ENCODE measurements at regions not wholly inside any gene's neighbourhood (a gene's known extent, or its start where the extent isn't known, plus 50 kb on each side); places are given as distances from the start of the nearest gene placed in this dataset.

- BruUV-seq (replicated peaks) = no TSS peak
- H3K27ac Mint-ChIP-seq (ENCODE audit: low read depth, unreplicated experiment) = no peak overlapping the region
- CTCF ChIA-PET = interaction anchor here (0.7 to 1.2 kb wide), 3 partner anchors 16 to 242 kb away, joined by 3 to 5 read pairs (median 3); no protein-coding TSS in a partner anchor
Measured at GRCh38 chr18:44594799-44595467, 85.8 kb upstream of the SETBP1 start.

GRCh38 chr18:44597797-44598196, 82.9 kb upstream of the SETBP1 start:
- intact Hi-C loops (cut with micrococcal nuclease) = loop anchor here (10.0 kb wide), 2 partner anchors 57 to 567 kb away; no protein-coding TSS in a partner anchor
- ChIA-PET POLR2A (interaction anchor here (0.6 to 2.6 kb wide), 2 partner anchors 9 to 795 kb away, joined by 7 to 15 read pairs; no protein-coding TSS in a partner anchor), CTCF (interaction anchor here (0.6 kb wide), 1 partner anchor 18 kb away, joined by 4 read pairs; no protein-coding TSS in a partner anchor)
- Mint-ChIP-seq H3K27ac (ENCODE audit: low read depth, unreplicated experiment) (no peak overlapping the region), H3K4me1 (ENCODE audit: insufficient read depth, unreplicated experiment) (peaks cover 50% of the 10 kb centered on the region), H3K9me3 (ENCODE audit: unreplicated experiment) (no peaks in the 10 kb centered on the region), H3K27me3 (ENCODE audit: insufficient read depth, unreplicated experiment) (no peaks in the 10 kb centered on the region), H3K4me3 (ENCODE audit: unreplicated experiment) (no peak overlapping the region), H3K36me3 (ENCODE audit: insufficient read depth, unreplicated experiment) (peaks cover 7% of the 10 kb centered on the region)
- no TSS peak for BruUV-seq (replicated peaks)
- DNase-seq (ENCODE audit: unreplicated experiment) = no peak
- no peak for TF ChIP-seq CTCF (IDR thresholded peaks at IDR 0.05; ENCODE audit: unreplicated experiment)

More at GRCh38 chr18:44594799-44595467, 85.8 kb upstream of the SETBP1 start:
- Mint-ChIP-seq H3K36me3 (ENCODE audit: insufficient read depth, unreplicated experiment) (no peaks in the 10 kb centered on the region), H3K4me3 (ENCODE audit: unreplicated experiment) (no peak overlapping the region), H3K4me1 (ENCODE audit: insufficient read depth, unreplicated experiment) (peaks cover 39% of the 10 kb centered on the region), H3K9me3 (ENCODE audit: unreplicated experiment) (no peaks in the 10 kb centered on the region), H3K27me3 (ENCODE audit: insufficient read depth, unreplicated experiment) (no peaks in the 10 kb centered on the region)
- peak; percentile 91 for DNase-seq (ENCODE audit: unreplicated experiment)
- POLR2A ChIA-PET = interaction anchor here (0.6 to 2.5 kb wide), 5 partner anchors 11 to 263 kb away, joined by 3 to 9 read pairs (median 4); no protein-coding TSS in a partner anchor
- intact Hi-C loops (cut with micrococcal nuclease) = loop anchor here (10.0 kb wide), 2 partner anchors 60 to 570 kb away; no protein-coding TSS in a partner anchor
- TF ChIP-seq CTCF (IDR thresholded peaks at IDR 0.05; ENCODE audit: unreplicated experiment) = no peak

GRCh38 chr18:44598514-44598913, 82.2 kb upstream of the SETBP1 start:
- Mint-ChIP-seq H3K27me3 (ENCODE audit: insufficient read depth, unreplicated experiment) (no peaks in the 10 kb centered on the region), H3K4me3 (ENCODE audit: unreplicated experiment) (no peak overlapping the region), H3K27ac (ENCODE audit: low read depth, unreplicated experiment) (no peak overlapping the region), H3K36me3 (ENCODE audit: insufficient read depth, unreplicated experiment) (peaks cover 7% of the 10 kb centered on the region), H3K9me3 (ENCODE audit: unreplicated experiment) (no peaks in the 10 kb centered on the region), H3K4me1 (ENCODE audit: insufficient read depth, unreplicated experiment) (peaks cover 53% of the 10 kb centered on the region)
- no TSS peak for BruUV-seq (replicated peaks)
- DNase-seq (ENCODE audit: unreplicated experiment) = no peak
- no peak for TF ChIP-seq CTCF (IDR thresholded peaks at IDR 0.05; ENCODE audit: unreplicated experiment)
- intact Hi-C loops (cut with micrococcal nuclease) = loop anchor here (10.0 kb wide), 2 partner anchors 56 to 566 kb away; no protein-coding TSS in a partner anchor
- ChIA-PET POLR2A (interaction anchor here (0.7 to 2.6 kb wide), 3 partner anchors 10 to 928 kb away, joined by 3 to 15 read pairs (median 3); no protein-coding TSS in a partner anchor), CTCF (interaction anchor here (0.6 kb wide), 1 partner anchor 115 kb away, joined by 3 read pairs; no protein-coding TSS in a partner anchor)

- POLR2A ChIA-PET = interaction anchor here (0.9 to 2.6 kb wide), 2 partner anchors 11 to 721 kb away, joined by 3 to 15 read pairs; no protein-coding TSS in a partner anchor
- no peaks in the 10 kb centered on the region for H3K27me3 Mint-ChIP-seq (ENCODE audit: insufficient read depth, unreplicated experiment)
- TF ChIP-seq CTCF (IDR thresholded peaks at IDR 0.05; ENCODE audit: unreplicated experiment) = no peak
- peak; percentile 52 for DNase-seq (ENCODE audit: unreplicated experiment)
- CTCF ChIA-PET = interaction anchor here (0.7 to 1.3 kb wide), 4 partner anchors 11 to 198 kb away, joined by 3 to 4 read pairs (median 4); no protein-coding TSS in a partner anchor
- H3K36me3 Mint-ChIP-seq (ENCODE audit: insufficient read depth, unreplicated experiment) = peaks cover 7% of the 10 kb centered on the region
- H3K4me1 Mint-ChIP-seq (ENCODE audit: insufficient read depth, unreplicated experiment) = peaks cover 56% of the 10 kb centered on the region
- H3K9me3 Mint-ChIP-seq (ENCODE audit: unreplicated experiment) = no peaks in the 10 kb centered on the region
- no TSS peak for BruUV-seq (replicated peaks)
- intact Hi-C loops (cut with micrococcal nuclease) = loop anchor here (10.0 kb wide), 2 partner anchors 55 to 565 kb away; no protein-coding TSS in a partner anchor
- no peak overlapping the region for H3K27ac Mint-ChIP-seq (ENCODE audit: low read depth, unreplicated experiment)
- no peak overlapping the region for H3K4me3 Mint-ChIP-seq (ENCODE audit: unreplicated experiment)
Measured at GRCh38 chr18:44599412-44599811, 81.3 kb upstream of the SETBP1 start.
